Skeletal muscle tissue (tissue), 3 donors: ENCODE measurements at regions not wholly inside any gene's neighbourhood (a gene's known extent, or its start where the extent isn't known, plus 50 kb on each side); places are given as distances from the start of the nearest gene placed in this dataset.

ENCODE experiments used
- H3K27ac ChIP-seq: one replicate; pipeline ENCODE4 v1.7.0; 2013; ENCODE audit warnings: mild to moderate bottlenecking, low read depth, low read length, inconsistent platforms
- H3K27me3 ChIP-seq, 3 donors: one replicate each; pipeline ENCODE4 v1.7.0; 2013; ENCODE audit warnings: low read length in 3 of 3; ENCODE audit not compliant: control insufficient read depth in 3 of 3, insufficient read depth in 3 of 3
- H3K36me3 ChIP-seq, 3 donors: one replicate each; pipeline ENCODE4 v1.7.0; 2013; ENCODE audit warnings: low read length in 3 of 3; ENCODE audit not compliant: control insufficient read depth in 3 of 3, insufficient read depth in 3 of 3
- H3K4me1 ChIP-seq, 3 donors: one replicate each; pipeline ENCODE4 v1.7.0; 2013; ENCODE audit warnings: low read length in 3 of 3, mild to moderate bottlenecking in 3 of 3; ENCODE audit not compliant: control insufficient read depth in 3 of 3, insufficient read depth in 3 of 3
- H3K4me3 ChIP-seq, 3 donors: one replicate each; pipeline ENCODE4 v1.7.0; 2013; ENCODE audit warnings: low read length in 3 of 3
- H3K9ac ChIP-seq, 3 donors: one replicate each; pipeline ENCODE4 v1.7.0; 2013; ENCODE audit warnings: low read length in 3 of 3, mild to moderate bottlenecking in 3 of 3, moderate library complexity in 2 of 3, low read depth in 1 of 3
- H3K9me3 ChIP-seq, 3 donors: one replicate each; pipeline ENCODE4 v1.7.0; 2013; ENCODE audit warnings: low read length in 3 of 3; ENCODE audit not compliant: control insufficient read depth in 3 of 3
- donor health status: Osteomylitis.

GRCh38 chr10:28850784-28851183, 173.5 kb downstream of the BAMBI start:
- H3K36me3 ChIP-seq = no peaks in the 10 kb centered on the region
- no peak overlapping the region for H3K4me3 ChIP-seq
- no peak overlapping the region for H3K27ac ChIP-seq
- H3K9ac ChIP-seq = no peak overlapping the region
- H3K4me1 ChIP-seq = peaks cover 0 to 6% (median 3%) of the 10 kb centered on the region in 3 donors
- no peaks in the 10 kb centered on the region for H3K27me3 ChIP-seq
- H3K9me3 ChIP-seq = no peaks in the 10 kb centered on the region

- no peak overlapping the region for H3K4me3 ChIP-seq
- H3K27ac ChIP-seq = no peak overlapping the region
- H3K27me3 ChIP-seq = no peaks in the 10 kb centered on the region
- peaks cover 0 to 6% (median 3%) of the 10 kb centered on the region in 3 donors for H3K4me1 ChIP-seq
- peaks cover 0 to 3% (median 0%) of the 10 kb centered on the region in 3 donors for H3K9me3 ChIP-seq
- no peaks in the 10 kb centered on the region for H3K36me3 ChIP-seq
- H3K9ac ChIP-seq = no peak overlapping the region
Observed at GRCh38 chr10:28853195-28853594, 175.9 kb downstream of the BAMBI start.

DNA sequence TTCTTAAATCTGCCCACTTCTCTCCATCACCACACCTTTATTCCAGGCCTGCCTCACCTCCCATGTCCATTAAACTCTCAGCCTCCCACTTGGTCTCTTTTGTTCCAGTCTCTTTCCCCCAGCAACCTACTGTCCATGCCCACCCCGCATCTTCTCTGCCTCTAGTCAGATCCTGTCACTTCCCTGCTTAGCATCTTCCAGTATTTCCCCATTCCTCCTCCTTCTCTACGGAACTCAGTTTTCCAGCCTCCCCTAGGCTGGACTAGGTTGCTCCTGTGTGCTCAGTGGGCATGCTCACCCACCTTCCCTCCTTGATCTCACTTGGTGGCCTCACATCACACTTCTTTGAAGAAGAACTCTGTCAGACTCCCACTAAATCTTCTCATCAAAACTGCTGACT, 179.8 kb downstream of the BAMBI start:
- no peak overlapping the region for H3K27ac ChIP-seq
- H3K27me3 ChIP-seq = no peaks in the 10 kb centered on the region
- peaks cover 0 to 3% (median 0%) of the 10 kb centered on the region in 3 donors for H3K9me3 ChIP-seq
- H3K4me1 ChIP-seq = peaks cover 0 to 6% (median 3%) of the 10 kb centered on the region in 3 donors
- H3K36me3 ChIP-seq = no peaks in the 10 kb centered on the region
- no peak overlapping the region for H3K4me3 ChIP-seq
- H3K9ac ChIP-seq = no peak overlapping the region

GRCh38 chr10:28858646-28859045, 181.3 kb downstream of the BAMBI start:
- no peak overlapping the region for H3K9ac ChIP-seq
- no peaks in the 10 kb centered on the region for H3K36me3 ChIP-seq
- H3K4me3 ChIP-seq = no peak overlapping the region
- no peaks in the 10 kb centered on the region for H3K27me3 ChIP-seq
- H3K27ac ChIP-seq = no peak overlapping the region
- peaks cover 0 to 3% (median 0%) of the 10 kb centered on the region in 3 donors for H3K9me3 ChIP-seq
- no peaks in the 10 kb centered on the region for H3K4me1 ChIP-seq

GRCh38 chr10:28859791-28860190, 182.5 kb downstream of the BAMBI start:
- Histone ChIP-seq H3K9me3 (peaks cover 0 to 3% (median 0%) of the 10 kb centered on the region in 3 donors), H3K4me1 (no peaks in the 10 kb centered on the region), H3K27me3 (no peaks in the 10 kb centered on the region), H3K4me3 (no peak overlapping the region), H3K9ac (no peak overlapping the region), H3K27ac (no peak overlapping the region), H3K36me3 (no peaks in the 10 kb centered on the region)

GRCh38 chr10:28862219-28862618, 184.9 kb downstream of the BAMBI start:
- no peak overlapping the region for H3K27ac ChIP-seq
- no peaks in the 10 kb centered on the region for H3K36me3 ChIP-seq
- H3K9ac ChIP-seq = no peak overlapping the region

GRCh38 chr10:28869606-28870201, 192.4 kb downstream of the BAMBI start:
- H3K4me1 ChIP-seq = no peaks in the 10 kb centered on the region
- no peaks in the 10 kb centered on the region for H3K9me3 ChIP-seq
- no peaks in the 10 kb centered on the region for H3K27me3 ChIP-seq
- H3K9ac ChIP-seq = no peak overlapping the region
- no peak overlapping the region for H3K27ac ChIP-seq
- no peaks in the 10 kb centered on the region for H3K36me3 ChIP-seq
- no peak overlapping the region for H3K4me3 ChIP-seq

More at GRCh38 chr10:28862219-28862618, 184.9 kb downstream of the BAMBI start:
- H3K27me3 ChIP-seq = no peaks in the 10 kb centered on the region
- H3K4me3 ChIP-seq = no peak overlapping the region
- H3K4me1 ChIP-seq = no peaks in the 10 kb centered on the region
- peaks cover 0 to 2% (median 0%) of the 10 kb centered on the region in 3 donors for H3K9me3 ChIP-seq

- Histone ChIP-seq H3K9me3 (no peaks in the 10 kb centered on the region), H3K4me1 (no peaks in the 10 kb centered on the region), H3K4me3 (no peak overlapping the region), H3K36me3 (no peaks in the 10 kb centered on the region), H3K27me3 (no peaks in the 10 kb centered on the region), H3K27ac (no peak overlapping the region), H3K9ac (no peak overlapping the region)
Observed at GRCh38 chr10:28871665-28872064, 194.3 kb downstream of the BAMBI start.

DNA sequence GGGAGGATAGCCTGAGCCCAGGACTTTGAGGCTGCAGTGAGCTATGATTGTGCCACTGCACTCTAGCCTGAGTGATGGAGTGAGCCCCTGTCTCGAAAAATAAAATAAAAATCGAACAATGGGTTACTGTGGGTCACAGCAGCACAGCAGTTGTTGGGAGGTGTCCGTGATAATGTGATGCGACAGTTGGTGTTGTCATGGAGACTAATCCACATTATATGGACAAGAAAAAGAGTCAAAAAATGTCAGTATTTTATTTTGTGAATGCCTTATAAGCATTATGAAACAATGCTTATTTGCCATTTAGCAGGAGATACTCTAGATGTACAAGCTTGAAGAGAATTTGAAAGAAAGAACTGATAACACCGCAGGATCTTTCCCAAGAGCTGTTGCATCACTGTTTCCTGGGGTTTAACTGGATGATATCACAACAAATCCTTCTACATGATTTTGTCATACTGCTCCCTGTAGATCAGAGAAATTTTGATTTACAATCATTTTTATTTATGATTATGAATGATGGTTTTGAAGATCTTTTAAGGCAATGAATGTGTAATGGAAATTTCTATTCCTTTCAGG, 195.4 kb downstream of the BAMBI start:
- Histone ChIP-seq H3K36me3 (no peaks in the 10 kb centered on the region), H3K4me3 (no peak overlapping the region), H3K9ac (no peak overlapping the region), H3K4me1 (no peaks in the 10 kb centered on the region), H3K27ac (no peak overlapping the region), H3K27me3 (no peaks in the 10 kb centered on the region), H3K9me3 (no peaks in the 10 kb centered on the region)

GRCh38 chr10:28873540-28873939, 196.2 kb downstream of the BAMBI start:
- Histone ChIP-seq H3K4me3 (no peak overlapping the region), H3K9me3 (no peaks in the 10 kb centered on the region), H3K27me3 (no peaks in the 10 kb centered on the region), H3K36me3 (no peaks in the 10 kb centered on the region), H3K4me1 (no peaks in the 10 kb centered on the region), H3K27ac (no peak overlapping the region), H3K9ac (no peak overlapping the region)
